SK-N-SH (cell line): ENCODE measurements at regions not wholly inside any gene's neighbourhood (a gene's known extent, or its start where the extent isn't known, plus 50 kb on each side); places are given as distances from the start of the nearest gene placed in this dataset.

Experiments used
- CTCF ChIP-seq: fragments of 200-600 bp; sonication (generic); IDR thresholded peaks from 2 replicates; pipeline ENCODE4 v1.6.1; 2017; ENCODE audit warnings: antibody characterized with exemption, mild to moderate bottlenecking, moderate library complexity
- FOXJ3 ChIP-seq: sonication (generic); formaldehyde crosslinking; IDR thresholded peaks from 2 replicates; pipeline ENCODE4 v1.5.1; 2020; ENCODE audit warnings: mild to moderate bottlenecking, missing genetic modification reagents
- FOXM1 ChIP-seq: IDR thresholded peaks from 2 replicates; pipeline ENCODE4 v1.4.0; 2012; ENCODE audit warnings: low read depth, mild to moderate bottlenecking
- GABPA ChIP-seq: IDR thresholded peaks from 2 replicates; pipeline ENCODE4 v1.4.0; 2012; ENCODE audit warnings: low read depth, mild to moderate bottlenecking
- MEF2A ChIP-seq: IDR thresholded peaks from 2 replicates; pipeline ENCODE4 v1.4.0; 2012; ENCODE audit warnings: low read depth, borderline replicate concordance
- NFIC ChIP-seq: IDR thresholded peaks from 2 replicates; pipeline ENCODE4 v1.4.0; 2012; ENCODE audit warnings: borderline replicate concordance
- RAD21 ChIP-seq: IDR thresholded peaks from 2 replicates; pipeline ENCODE4 v1.6.1; 2012; ENCODE audit warnings: mild to moderate bottlenecking, low read length
- RCOR1 ChIP-seq: fragments of 150-350 bp; IDR thresholded peaks from 2 replicates; pipeline ENCODE4 v1.6.1; 2017; ENCODE audit warnings: antibody characterized with exemption, low read length
- RFX5 ChIP-seq: IDR thresholded peaks from 2 replicates; pipeline ENCODE4 v1.6.1; 2012; ENCODE audit warnings: mild to moderate bottlenecking, improper control_type of control experiment, low read length
- RXRA ChIP-seq: IDR thresholded peaks from 2 replicates; pipeline ENCODE4 v1.4.0; 2012; ENCODE audit warnings: low read depth, mild to moderate bottlenecking, borderline replicate concordance
- TEAD4 ChIP-seq: IDR thresholded peaks from 2 replicates; pipeline ENCODE4 v1.4.0; 2012; ENCODE audit warnings: mild to moderate bottlenecking, borderline replicate concordance; ENCODE audit not compliant: insufficient read depth

- TF ChIP-seq FOXJ3 (no peak), RAD21 (no peak), CTCF (no peak), MEF2A (no peak), NFIC (no peak), RCOR1 (no peak), RXRA (no peak), FOXM1 (no peak), RFX5 (no peak), TEAD4 (no peak), GABPA (no peak)
Measured at GRCh38 chr4:189311251-189311650, 629.4 kb upstream of the FRG1 start.
